Activated CD8-positive, alpha-beta memory T cell treated with anti-CD3 and anti-CD28 coated beads for 24 hours (primary cell): ENCODE measurements at regions not wholly inside any gene's neighbourhood (a gene's known extent, or its start where the extent isn't known, plus 50 kb on each side); places are given as distances from the start of the nearest gene placed in this dataset.
"Not testable (repeated sequence)": the region's sequence is repeated elsewhere in the genome, so short reads cannot be mapped to it uniquely, and the experiment has no call there.

Experiments
- DNase-seq: peaks from one replicate; pipeline ENCODE4 v3.0.0-alpha.2; 2020

- no peak for DNase-seq
Observed at GRCh38 chr14:51351997-51352396, 112.0 kb downstream of the TMX1 start.

GRCh38 chr14:51353901-51354300 lies 113.9 kb downstream of the TMX1 start:
- DNase-seq = no peak

GRCh38 chr14:51354846-51355245 lies 114.8 kb downstream of the TMX1 start:
- no peak for DNase-seq

- no peak for DNase-seq
Observed at GRCh38 chr14:51356381-51356780, 116.3 kb downstream of the TMX1 start.

GRCh38 chr14:51357250-51357649 lies 117.2 kb downstream of the TMX1 start:
- DNase-seq = no peak

GRCh38 chr14:51360592-51360991 lies 120.5 kb downstream of the TMX1 start:
- no peak for DNase-seq

GRCh38 chr14:51365241-51365965 lies 125.4 kb downstream of the TMX1 start:
- DNase-seq = no peak

GRCh38 chr14:51366460-51366859 lies 126.4 kb downstream of the TMX1 start:
- DNase-seq = not testable (repeated sequence)

- DNase-seq = not testable (repeated sequence)
Observed at GRCh38 chr14:51366866-51367599, 127.0 kb downstream of the TMX1 start.

GRCh38 chr14:51367600-51367931 lies 127.5 kb downstream of the TMX1 start:
- DNase-seq = no peak

GRCh38 chr14:51368721-51369163 lies 128.7 kb downstream of the TMX1 start:
- no peak for DNase-seq

- no peak for DNase-seq
Observed at GRCh38 chr14:51369814-51370213, 129.8 kb downstream of the TMX1 start.

- DNase-seq = no peak
Observed at GRCh38 chr14:51370758-51371386, 130.8 kb downstream of the TMX1 start.

- not testable (repeated sequence) for DNase-seq
Observed at GRCh38 chr14:51377186-51377585, 137.1 kb downstream of the TMX1 start.

- no peak for DNase-seq
Observed at GRCh38 chr14:51382506-51382905, 142.5 kb downstream of the TMX1 start.

- DNase-seq = no peak
Observed at GRCh38 chr14:51386411-51386810, 146.4 kb downstream of the TMX1 start.

- no peak for DNase-seq
Observed at GRCh38 chr14:51386983-51387735, 147.1 kb downstream of the TMX1 start.

- DNase-seq = no peak
Observed at GRCh38 chr14:51392416-51392815, 152.4 kb downstream of the TMX1 start.

- DNase-seq = no peak
Observed at GRCh38 chr14:51394384-51394783, 154.3 kb downstream of the TMX1 start.

GRCh38 chr14:51394804-51395203 lies 154.8 kb downstream of the TMX1 start:
- DNase-seq = no peak

- no peak for DNase-seq
Observed at GRCh38 chr14:51395361-51395849, 155.4 kb downstream of the TMX1 start.

- no peak for DNase-seq
Observed at GRCh38 chr14:51396222-51396815, 156.3 kb downstream of the TMX1 start.

GRCh38 chr14:51398898-51399297 lies 158.9 kb downstream of the TMX1 start:
- DNase-seq = no peak
